ENCODE measurements at regions not wholly inside any gene's neighbourhood (a gene's known extent, or its start where the extent isn't known, plus 50 kb on each side); places are given as distances from the start of the nearest gene placed in this dataset.

DNA sequence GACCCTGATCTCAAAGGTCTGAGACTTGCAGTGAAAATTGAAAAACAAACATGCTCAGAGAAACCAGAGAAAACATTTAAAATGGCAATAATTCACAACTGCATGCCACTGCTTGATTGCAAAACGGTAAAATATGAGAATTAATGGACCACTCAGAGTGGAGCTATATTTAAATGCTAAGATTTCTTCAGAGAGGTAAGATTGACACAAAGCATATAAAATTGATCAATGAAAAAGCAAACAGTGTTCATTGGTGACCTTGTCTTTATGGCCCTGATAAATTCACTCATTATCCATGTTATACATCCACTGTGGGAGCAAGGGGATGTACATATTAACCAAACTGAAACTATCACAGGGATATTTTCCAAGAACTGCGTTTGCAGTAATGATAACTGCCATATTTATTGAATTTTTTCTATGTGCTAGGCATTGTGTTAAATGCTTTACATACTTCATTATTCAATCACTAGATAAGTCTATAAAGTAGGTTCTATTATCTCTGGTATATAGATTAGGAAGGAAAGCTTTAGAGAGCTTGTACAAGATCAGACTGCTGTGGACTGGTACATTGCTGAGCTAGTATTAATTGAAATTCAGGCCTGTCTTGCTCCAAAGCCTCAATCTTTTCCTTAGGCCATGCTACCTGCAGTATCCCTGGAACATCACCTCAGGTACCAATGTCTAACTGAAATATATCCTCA lies 113.9 kb upstream of the LMO3 start:
- ChIA-PET POLR2A (no interaction called here), CTCF (no interaction called here)
- ATAC-seq (no peak), DNase-seq (no peak)
- no peak overlapping the region for H3K27ac ChIP-seq (ENCODE audit: low read depth, low read length)
- Mint-ChIP-seq H3K36me3 (no peaks in the 10 kb centered on the region), H3K27me3 (no peaks in the 10 kb centered on the region), H3K4me1 (no peaks in the 10 kb centered on the region), H3K4me3 (no peak overlapping the region), H3K27ac (no peak overlapping the region), H3K9me3 (peaks cover 0 to 6% (median 0%) of the 10 kb centered on the region in 11 donors)
- no peaks in the 10 kb centered on the region for H3K4me1 ChIP-seq (ENCODE audit: control insufficient read depth in 2 of 2, insufficient read depth in 2 of 2, low read length in 2 of 2)
- intact Hi-C loops (cut with micrococcal nuclease) = no loop called here
- no peaks in the 10 kb centered on the region for H3K36me3 ChIP-seq (ENCODE audit: control insufficient read depth in 2 of 3, insufficient read depth in 3 of 3, low read length in 3 of 3)
- no peaks in the 10 kb centered on the region for H3K9me3 ChIP-seq (ENCODE audit: control insufficient read depth in 2 of 3, low read length in 3 of 3)
- no peaks in the 10 kb centered on the region for H3K27me3 ChIP-seq (ENCODE audit: control insufficient read depth in 2 of 2, insufficient read depth in 2 of 2, low read length in 2 of 2)
- no peak overlapping the region for H3K4me3 ChIP-seq (ENCODE audit: low read length)

DNA sequence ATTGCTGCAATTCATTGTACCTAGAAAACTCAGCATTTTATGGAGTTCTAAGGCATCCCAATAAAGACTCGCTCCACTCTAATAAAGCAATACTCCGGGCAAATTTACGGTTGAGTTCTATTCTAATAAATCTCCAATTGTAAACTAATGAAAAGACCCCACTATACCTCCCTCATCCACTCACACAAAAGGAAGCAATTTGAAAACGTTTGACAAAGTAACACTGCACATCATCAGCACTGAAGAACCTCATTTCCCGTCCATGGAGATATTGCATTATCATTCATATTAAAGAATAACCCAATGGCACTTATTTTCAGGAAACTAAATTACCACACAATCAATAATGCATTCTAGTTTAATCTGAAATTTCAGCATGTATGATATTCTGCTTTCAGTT lies 111.0 kb upstream of the LMO3 start:
- Histone ChIP-seq H3K9me3 (ENCODE audit: control insufficient read depth in 2 of 3, low read length in 3 of 3) (no peaks in the 10 kb centered on the region), H3K27me3 (ENCODE audit: control insufficient read depth in 2 of 2, insufficient read depth in 2 of 2, low read length in 2 of 2) (no peaks in the 10 kb centered on the region), H3K4me1 (ENCODE audit: control insufficient read depth in 2 of 2, insufficient read depth in 2 of 2, low read length in 2 of 2) (no peaks in the 10 kb centered on the region), H3K4me3 (ENCODE audit: low read length) (no peak overlapping the region), H3K36me3 (ENCODE audit: control insufficient read depth in 2 of 3, insufficient read depth in 3 of 3, low read length in 3 of 3) (no peaks in the 10 kb centered on the region), H3K27ac (ENCODE audit: low read depth, low read length) (no peak overlapping the region)
- intact Hi-C loops (cut with micrococcal nuclease) = no loop called here
- no peak overlapping the region for H3K27ac Mint-ChIP-seq
- no peaks in the 10 kb centered on the region for H3K27me3 Mint-ChIP-seq
- no peaks in the 10 kb centered on the region for H3K4me1 Mint-ChIP-seq
- H3K9me3 Mint-ChIP-seq = peaks cover 0 to 7% (median 2%) of the 10 kb centered on the region in 11 donors
- ChIA-PET CTCF (no interaction called here), POLR2A (no interaction called here)
- ATAC-seq (no peak), DNase-seq (no peak)
- H3K4me3 Mint-ChIP-seq = no peak overlapping the region
- H3K36me3 Mint-ChIP-seq = no peaks in the 10 kb centered on the region

DNA sequence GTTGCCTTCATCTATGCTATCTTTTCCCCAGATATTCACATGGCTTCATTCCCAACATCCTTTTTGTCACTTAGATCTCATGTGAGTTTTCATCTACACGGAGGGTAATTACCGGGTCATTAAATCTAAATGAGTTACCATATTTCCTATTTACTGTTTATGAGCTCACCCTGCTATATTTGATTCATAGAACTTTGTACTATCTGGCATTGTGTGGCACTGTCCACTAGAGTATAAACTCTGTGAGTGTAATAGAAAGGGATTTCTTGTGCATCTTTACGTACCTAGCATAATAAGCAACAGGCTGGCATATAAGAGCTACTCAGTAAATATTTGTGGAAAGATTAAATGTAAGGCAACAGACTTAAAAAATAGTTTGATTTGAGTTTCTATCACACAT lies 86.1 kb upstream of the LMO3 start:
- Mint-ChIP-seq H3K27me3 (no peaks in the 10 kb centered on the region), H3K4me3 (no peak overlapping the region), H3K9me3 (peaks cover 2 to 20% (median 9%) of the 10 kb centered on the region in 11 donors), H3K27ac (no peak overlapping the region), H3K36me3 (no peaks in the 10 kb centered on the region), H3K4me1 (no peaks in the 10 kb centered on the region)
- no peaks in the 10 kb centered on the region for H3K9me3 ChIP-seq (ENCODE audit: control insufficient read depth in 2 of 3, low read length in 3 of 3)
- no peaks in the 10 kb centered on the region for H3K27me3 ChIP-seq (ENCODE audit: control insufficient read depth in 2 of 2, insufficient read depth in 2 of 2, low read length in 2 of 2)
- CTCF ChIA-PET = no interaction called here
- H3K27ac ChIP-seq (ENCODE audit: low read depth, low read length) = no peak overlapping the region
- H3K36me3 ChIP-seq (ENCODE audit: control insufficient read depth in 2 of 3, insufficient read depth in 3 of 3, low read length in 3 of 3) = no peaks in the 10 kb centered on the region
- ATAC-seq (no peak), DNase-seq (no peak)
- no peaks in the 10 kb centered on the region for H3K4me1 ChIP-seq (ENCODE audit: control insufficient read depth in 2 of 2, insufficient read depth in 2 of 2, low read length in 2 of 2)
- H3K4me3 ChIP-seq (ENCODE audit: low read length) = no peak overlapping the region
- POLR2A ChIA-PET = no interaction called here
- intact Hi-C loops (cut with micrococcal nuclease) = no loop called here

DNA sequence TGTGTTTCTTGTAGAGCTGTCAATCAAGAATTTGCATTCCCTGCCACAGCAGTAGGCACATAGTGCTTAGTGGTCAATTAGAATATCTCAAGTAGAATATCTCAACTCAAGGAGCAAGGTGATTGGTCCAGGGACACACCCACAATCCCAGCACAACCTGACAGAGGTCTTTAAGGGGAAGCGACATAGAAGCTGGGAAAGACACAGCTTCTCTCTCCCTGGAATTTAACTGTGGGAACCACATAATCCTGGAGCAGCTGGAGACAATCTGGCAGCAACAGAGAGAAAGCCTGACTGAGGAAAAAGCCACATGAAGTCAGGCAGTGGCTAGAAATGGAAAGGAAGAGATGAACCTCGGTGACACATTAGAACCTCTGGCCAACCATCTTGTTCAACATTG lies 85.7 kb upstream of the LMO3 start:
- ChIA-PET POLR2A (no interaction called here), CTCF (no interaction called here)
- H3K27me3 Mint-ChIP-seq = no peaks in the 10 kb centered on the region

DNA sequence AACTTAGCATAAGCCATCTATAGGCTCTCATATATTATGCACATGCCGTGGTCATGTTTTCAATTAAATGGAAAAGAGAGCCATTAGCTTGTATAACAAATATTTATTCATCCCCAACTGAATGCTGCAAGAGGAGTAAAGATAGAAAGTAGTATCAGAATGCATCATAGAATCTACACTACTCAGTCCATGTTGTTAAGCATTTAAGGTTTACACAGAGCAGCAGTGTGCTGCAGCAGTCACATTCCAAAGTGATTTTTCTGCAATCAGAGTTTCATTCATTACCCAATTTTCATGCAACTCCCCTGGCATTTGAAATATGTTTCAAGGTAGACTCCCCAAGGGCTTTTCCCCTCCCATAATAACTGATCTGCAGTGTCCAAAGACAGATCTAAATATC lies 82.2 kb upstream of the LMO3 start:
- Mint-ChIP-seq H3K9me3 (peaks cover 0 to 14% (median 7%) of the 10 kb centered on the region in 11 donors), H3K4me3 (no peak overlapping the region), H3K27ac (no peak overlapping the region), H3K36me3 (no peaks in the 10 kb centered on the region), H3K4me1 (no peaks in the 10 kb centered on the region), H3K27me3 (no peaks in the 10 kb centered on the region)
- H3K27me3 ChIP-seq (ENCODE audit: control insufficient read depth in 2 of 2, insufficient read depth in 2 of 2, low read length in 2 of 2) = no peaks in the 10 kb centered on the region
- H3K4me1 ChIP-seq (ENCODE audit: control insufficient read depth in 2 of 2, insufficient read depth in 2 of 2, low read length in 2 of 2) = no peaks in the 10 kb centered on the region
- ATAC-seq (no peak), DNase-seq (no peak)
- no peaks in the 10 kb centered on the region for H3K9me3 ChIP-seq (ENCODE audit: control insufficient read depth in 2 of 3, low read length in 3 of 3)
- H3K27ac ChIP-seq (ENCODE audit: low read depth, low read length) = no peak overlapping the region
- intact Hi-C loops (cut with micrococcal nuclease) = no loop called here
- CTCF ChIA-PET = no interaction called here
- no peak overlapping the region for H3K4me3 ChIP-seq (ENCODE audit: low read length)
- H3K36me3 ChIP-seq (ENCODE audit: control insufficient read depth in 2 of 3, insufficient read depth in 3 of 3, low read length in 3 of 3) = no peaks in the 10 kb centered on the region
- POLR2A ChIA-PET = no interaction called here

More for the DNA sequence above, 85.7 kb upstream of the LMO3 start:
- H3K4me1 Mint-ChIP-seq = no peaks in the 10 kb centered on the region
- DNase-seq (no peak), ATAC-seq (no peak)
- H3K36me3 Mint-ChIP-seq = no peaks in the 10 kb centered on the region
- Histone ChIP-seq H3K36me3 (ENCODE audit: control insufficient read depth in 2 of 3, insufficient read depth in 3 of 3, low read length in 3 of 3) (no peaks in the 10 kb centered on the region), H3K9me3 (ENCODE audit: control insufficient read depth in 2 of 3, low read length in 3 of 3) (no peaks in the 10 kb centered on the region), H3K27me3 (ENCODE audit: control insufficient read depth in 2 of 2, insufficient read depth in 2 of 2, low read length in 2 of 2) (no peaks in the 10 kb centered on the region), H3K4me1 (ENCODE audit: control insufficient read depth in 2 of 2, insufficient read depth in 2 of 2, low read length in 2 of 2) (no peaks in the 10 kb centered on the region), H3K27ac (ENCODE audit: low read depth, low read length) (no peak overlapping the region), H3K4me3 (ENCODE audit: low read length) (no peak overlapping the region)
- H3K9me3 Mint-ChIP-seq = peaks cover under 1 to 16% (median 8%) of the 10 kb centered on the region in 11 donors
- H3K27ac Mint-ChIP-seq = no peak overlapping the region
- intact Hi-C loops (cut with micrococcal nuclease) = no loop called here
- no peak overlapping the region for H3K4me3 Mint-ChIP-seq

DNA sequence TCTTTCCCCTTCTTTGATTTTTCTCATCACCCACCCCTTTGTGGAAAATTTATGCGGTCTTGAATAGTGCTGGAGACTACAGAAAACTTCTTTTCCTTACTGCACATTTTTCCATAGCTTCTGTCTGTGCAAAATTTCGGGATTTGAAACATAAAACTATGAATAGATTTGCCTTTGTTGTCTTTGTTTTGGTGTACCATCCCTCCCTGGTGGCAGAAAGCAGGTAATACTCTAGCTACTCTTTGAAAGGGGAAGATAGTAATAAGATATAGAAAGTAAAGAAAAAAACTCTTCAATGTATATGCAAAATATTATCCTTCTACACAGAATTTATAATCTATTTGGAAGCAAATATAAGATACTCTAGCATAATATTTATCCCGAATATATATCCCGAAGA lies 79.1 kb upstream of the LMO3 start:
- Histone ChIP-seq H3K9me3 (ENCODE audit: control insufficient read depth in 2 of 3, low read length in 3 of 3) (no peaks in the 10 kb centered on the region), H3K27me3 (ENCODE audit: control insufficient read depth in 2 of 2, insufficient read depth in 2 of 2, low read length in 2 of 2) (no peaks in the 10 kb centered on the region), H3K4me3 (ENCODE audit: low read length) (no peak overlapping the region), H3K36me3 (ENCODE audit: control insufficient read depth in 2 of 3, insufficient read depth in 3 of 3, low read length in 3 of 3) (no peaks in the 10 kb centered on the region), H3K27ac (ENCODE audit: low read depth, low read length) (no peak overlapping the region), H3K4me1 (ENCODE audit: control insufficient read depth in 2 of 2, insufficient read depth in 2 of 2, low read length in 2 of 2) (no peaks in the 10 kb centered on the region)
- DNase-seq (no peak), ATAC-seq (no peak)
- peaks cover 0 to 17% (median 3%) of the 10 kb centered on the region in 11 donors for H3K9me3 Mint-ChIP-seq
- H3K27me3 Mint-ChIP-seq = no peaks in the 10 kb centered on the region
- ChIA-PET POLR2A (no interaction called here), CTCF (no interaction called here)
- no peaks in the 10 kb centered on the region for H3K4me1 Mint-ChIP-seq
- intact Hi-C loops (cut with micrococcal nuclease) = no loop called here
- H3K27ac Mint-ChIP-seq = no peak overlapping the region
- H3K4me3 Mint-ChIP-seq = no peak overlapping the region
- no peaks in the 10 kb centered on the region for H3K36me3 Mint-ChIP-seq

DNA sequence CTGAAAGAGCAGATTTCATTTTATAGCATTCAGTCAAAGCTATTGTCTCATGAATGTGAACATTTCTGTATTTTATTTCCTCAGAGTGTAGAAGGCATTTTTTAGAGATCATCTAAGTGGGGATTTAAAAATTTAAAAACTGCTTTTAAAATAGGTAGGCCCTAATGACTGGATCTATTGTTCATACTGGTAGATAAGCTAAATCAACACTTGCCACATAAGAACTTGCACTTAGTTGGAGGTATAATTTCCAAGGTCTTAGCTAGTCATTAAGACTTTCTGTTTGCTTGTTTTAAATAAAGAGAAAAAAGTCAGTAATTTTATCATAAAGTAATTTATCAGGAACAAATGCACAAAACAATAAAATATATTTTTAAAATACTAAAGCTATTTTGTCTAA lies 75.2 kb upstream of the LMO3 start:
- no peak overlapping the region for H3K4me3 Mint-ChIP-seq
- intact Hi-C loops (cut with micrococcal nuclease) = no loop called here
- no peaks in the 10 kb centered on the region for H3K4me1 Mint-ChIP-seq
- H3K27ac Mint-ChIP-seq = no peak overlapping the region
- H3K9me3 Mint-ChIP-seq = peaks cover 0 to 17% (median 3%) of the 10 kb centered on the region in 11 donors
- no peak overlapping the region for H3K4me3 ChIP-seq (ENCODE audit: low read length)
- no peaks in the 10 kb centered on the region for H3K27me3 ChIP-seq (ENCODE audit: control insufficient read depth in 2 of 2, insufficient read depth in 2 of 2, low read length in 2 of 2)
- ChIA-PET CTCF (no interaction called here), POLR2A (no interaction called here)
- H3K9me3 ChIP-seq (ENCODE audit: control insufficient read depth in 2 of 3, low read length in 3 of 3) = no peaks in the 10 kb centered on the region
- no peak overlapping the region for H3K27ac ChIP-seq (ENCODE audit: low read depth, low read length)
- H3K36me3 ChIP-seq (ENCODE audit: control insufficient read depth in 2 of 3, insufficient read depth in 3 of 3, low read length in 3 of 3) = no peaks in the 10 kb centered on the region
- no peaks in the 10 kb centered on the region for H3K27me3 Mint-ChIP-seq
- H3K4me1 ChIP-seq (ENCODE audit: control insufficient read depth in 2 of 2, insufficient read depth in 2 of 2, low read length in 2 of 2) = no peaks in the 10 kb centered on the region
- DNase-seq (no peak), ATAC-seq (no peak)
- H3K36me3 Mint-ChIP-seq = no peaks in the 10 kb centered on the region
